H7 (cell line): ENCODE measurements at regions not wholly inside any gene's neighbourhood (a gene's known extent, or its start where the extent isn't known, plus 50 kb on each side); places are given as distances from the start of the nearest gene placed in this dataset.

Experiments used
- DNase-seq: peaks from one replicate; pipeline ENCODE4 v3.0.0; 2012
- H3K27me3 ChIP-seq: 2 replicates; pipeline ENCODE4 v1.6.0; 2011; ENCODE audit warnings: mild to moderate bottlenecking, low read length; ENCODE audit not compliant: control insufficient read depth, insufficient read depth
- H3K36me3 ChIP-seq: replicated peaks from 2 replicates; pipeline ENCODE4 v1.5.1; 2011; ENCODE audit warnings: low read length; ENCODE audit not compliant: control insufficient read depth, insufficient read depth
- H3K4me3 ChIP-seq: 2 replicates; pipeline ENCODE4 v1.5.1; 2011; ENCODE audit warnings: low read depth, mild to moderate bottlenecking, control low read depth, low read length, moderate library complexity; ENCODE audit not compliant: insufficient read depth

DNA sequence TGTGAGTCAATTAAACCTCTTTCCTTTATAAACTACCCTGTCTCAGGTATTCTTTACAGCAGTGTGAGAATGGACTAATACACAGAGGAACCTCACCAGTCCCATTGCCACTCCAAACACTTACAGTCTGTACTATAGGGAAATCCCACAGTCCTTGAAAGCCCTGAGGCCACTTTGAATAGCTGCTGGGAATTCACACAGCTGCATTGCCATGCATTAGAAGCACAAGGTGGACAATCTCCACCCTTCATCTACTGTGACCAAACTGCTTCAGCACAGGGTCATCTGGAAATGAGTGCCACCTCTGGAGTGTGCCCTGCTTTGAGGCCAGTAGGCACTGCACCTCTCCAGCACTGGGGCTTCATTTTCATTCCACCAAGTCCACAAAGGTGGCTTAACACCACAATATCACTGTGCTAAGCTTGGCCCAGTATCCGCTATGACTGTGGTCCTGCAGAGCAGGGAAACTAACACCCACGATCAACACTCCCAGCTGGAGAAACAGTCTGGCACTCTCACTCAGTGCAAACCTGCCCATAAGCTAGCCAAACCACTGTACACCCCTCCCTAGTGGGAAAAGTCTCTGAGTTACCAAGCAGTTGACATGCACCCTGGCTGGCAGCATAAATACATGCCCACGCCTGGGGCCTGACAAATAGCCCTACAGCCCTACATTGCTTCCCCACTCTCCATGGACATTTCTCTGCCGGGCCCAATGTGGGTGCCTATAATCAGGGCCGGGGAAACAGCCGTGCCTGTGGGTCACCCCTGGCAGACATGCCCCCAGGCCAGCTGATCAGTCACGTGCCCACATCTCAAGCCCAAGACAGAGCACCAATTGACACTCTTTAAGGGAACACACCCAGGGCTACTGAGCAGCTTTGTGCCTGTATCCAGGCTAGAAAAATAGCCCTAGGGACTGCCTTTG lies 294.3 kb upstream of the MGAT4C start:
- no peak overlapping the region for H3K4me3 ChIP-seq
- DNase-seq, result no peak
- H3K27me3 ChIP-seq, result no peaks in the 10 kb centered on the region
- no peaks in the 10 kb centered on the region for H3K36me3 ChIP-seq

DNA sequence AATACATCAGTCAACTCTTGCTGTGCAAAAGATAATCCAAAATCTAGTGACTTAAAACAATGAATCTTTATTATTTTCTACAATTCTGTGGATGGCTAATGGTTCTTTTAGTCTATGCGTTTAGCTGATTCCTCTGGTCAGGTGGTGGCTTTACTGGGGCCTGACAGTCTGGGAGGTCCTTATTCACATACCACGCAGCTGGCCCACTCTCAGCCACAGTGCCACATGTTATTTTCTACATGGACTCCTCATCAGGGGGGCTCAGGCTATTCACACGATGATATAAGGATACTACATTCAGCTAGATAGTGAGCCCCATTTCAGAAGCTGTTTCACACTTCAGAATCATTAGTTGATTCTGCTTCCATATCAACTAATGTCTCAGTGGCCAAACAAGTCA lies 287.5 kb upstream of the MGAT4C start:
- DNase-seq, result peak; percentile 1
- Histone ChIP-seq H3K27me3 (no peaks in the 10 kb centered on the region), H3K4me3 (no peak overlapping the region), H3K36me3 (no peaks in the 10 kb centered on the region)

DNA sequence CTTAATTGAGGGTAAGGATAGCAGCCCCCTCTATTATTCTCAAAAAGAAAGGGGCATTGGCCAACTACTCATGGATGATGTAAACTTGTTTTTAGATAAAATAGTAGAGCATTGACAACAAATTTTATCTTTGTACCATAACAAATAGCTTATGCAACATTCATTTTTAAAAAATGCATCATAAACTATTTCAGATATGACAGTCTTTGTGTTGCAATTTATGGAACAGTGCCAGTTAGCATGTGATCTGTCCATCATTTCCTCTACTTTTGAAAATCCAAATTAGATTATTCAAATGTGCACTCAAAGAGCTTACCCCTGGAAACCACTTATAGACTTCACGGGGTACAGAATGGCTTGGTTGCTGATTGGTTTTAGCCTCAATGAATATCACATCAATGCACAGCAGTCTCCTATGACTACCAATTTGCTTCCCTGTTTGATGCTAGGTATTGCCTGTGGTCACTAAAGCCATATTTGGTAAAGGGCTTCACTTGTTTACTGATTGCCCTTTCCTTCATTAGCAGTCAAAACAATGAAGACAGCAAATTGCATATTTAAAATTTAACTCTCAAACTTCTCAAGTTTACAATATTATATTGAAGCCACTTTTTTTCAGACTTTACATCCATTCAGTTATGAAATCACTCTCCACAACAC lies 274.9 kb upstream of the MGAT4C start:
- no peaks in the 10 kb centered on the region for H3K36me3 ChIP-seq
- H3K27me3 ChIP-seq, result no peaks in the 10 kb centered on the region
- H3K4me3 ChIP-seq, result no peak overlapping the region
- DNase-seq, result no peak

DNA sequence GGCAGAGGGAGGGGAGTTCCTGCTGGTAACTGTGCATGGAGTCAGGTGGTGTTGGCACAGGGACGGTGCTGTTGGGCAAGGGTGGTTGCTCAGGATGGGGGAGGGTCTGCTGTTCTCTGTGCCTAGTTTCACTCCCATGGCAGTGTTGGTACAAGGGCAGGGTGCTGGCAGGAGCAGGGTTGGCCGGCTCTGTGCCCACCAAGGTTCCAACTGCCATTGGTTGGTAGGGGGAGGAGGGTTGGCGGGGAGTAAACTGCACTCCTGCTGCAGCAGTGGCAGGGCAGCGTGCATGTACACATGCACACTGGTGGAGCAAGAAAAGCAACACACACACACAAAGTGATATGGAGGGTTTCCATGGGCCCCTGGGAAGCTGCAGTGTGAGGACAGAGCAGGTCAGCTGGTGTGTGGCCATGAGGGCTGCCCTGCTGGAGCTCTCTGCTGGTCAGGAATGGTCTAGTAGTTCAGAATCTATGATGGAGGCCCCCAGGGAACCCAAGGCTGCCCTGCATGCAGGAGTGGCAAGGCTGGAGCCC lies 269.9 kb upstream of the MGAT4C start:
- Histone ChIP-seq H3K27me3 (no peaks in the 10 kb centered on the region), H3K4me3 (no peak overlapping the region), H3K36me3 (no peaks in the 10 kb centered on the region)
- no peak for DNase-seq

DNA sequence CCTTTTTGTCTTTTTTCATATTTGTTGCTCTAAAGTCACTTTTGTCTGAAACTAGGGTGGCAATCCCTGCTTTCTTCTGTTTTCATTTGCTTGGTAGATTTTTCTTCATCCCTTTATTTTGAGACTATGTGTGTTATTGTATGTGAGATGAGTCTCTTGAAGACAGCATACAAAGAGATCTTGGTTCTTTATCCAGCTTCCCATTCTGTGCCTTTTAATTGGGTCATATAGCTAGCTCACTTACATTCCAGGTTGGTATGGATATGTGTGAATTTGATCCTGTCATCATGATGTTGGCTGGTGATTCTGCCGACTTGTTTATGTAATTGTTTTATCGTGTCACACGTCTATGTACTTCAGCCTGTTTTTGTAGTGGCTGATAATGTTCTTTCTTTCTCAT lies 267.7 kb upstream of the MGAT4C start:
- no peak for DNase-seq
- H3K27me3 ChIP-seq, result no peaks in the 10 kb centered on the region
- no peak overlapping the region for H3K4me3 ChIP-seq
- no peaks in the 10 kb centered on the region for H3K36me3 ChIP-seq

DNA sequence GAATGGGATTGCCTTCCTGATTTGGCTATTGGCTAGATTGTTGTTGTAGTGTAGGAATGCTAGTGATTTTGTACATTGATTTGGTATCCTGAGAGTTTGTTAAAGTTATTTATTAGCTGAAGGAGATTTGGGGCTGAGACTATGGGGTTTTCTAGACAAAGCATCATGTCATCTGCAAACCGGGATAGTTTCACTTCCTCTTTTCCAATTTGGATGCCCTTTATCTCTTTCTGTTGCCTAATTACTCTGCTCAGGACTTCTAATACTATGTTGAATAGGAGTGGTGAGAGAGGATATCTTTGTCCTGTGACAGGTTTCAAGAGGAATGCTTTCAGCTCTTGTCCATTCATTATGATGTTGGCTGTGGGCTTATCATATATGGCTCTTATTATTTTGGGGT lies 265.7 kb upstream of the MGAT4C start:
- no peak overlapping the region for H3K4me3 ChIP-seq
- DNase-seq, result no peak
- no peaks in the 10 kb centered on the region for H3K36me3 ChIP-seq
- H3K27me3 ChIP-seq, result no peaks in the 10 kb centered on the region

DNA sequence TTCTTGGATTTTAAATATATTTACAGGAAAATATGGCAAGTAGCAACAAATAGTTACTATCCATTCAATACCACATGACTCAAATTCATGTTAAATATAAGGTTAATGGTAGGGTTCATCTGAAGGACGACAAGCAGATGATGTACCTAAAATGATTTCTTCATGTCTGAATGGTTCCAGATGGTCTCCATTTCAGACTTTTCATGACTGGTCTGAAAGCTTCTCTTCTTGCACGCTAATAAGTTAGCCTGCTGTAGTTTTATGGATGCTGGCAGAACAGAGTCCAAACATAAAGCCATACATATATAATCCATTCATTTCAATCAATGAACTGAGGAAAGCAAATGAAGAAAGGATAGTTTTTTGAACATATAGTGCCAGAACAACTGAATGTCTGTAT lies 257.0 kb upstream of the MGAT4C start:
- Histone ChIP-seq H3K27me3 (no peaks in the 10 kb centered on the region), H3K4me3 (no peak overlapping the region), H3K36me3 (no peaks in the 10 kb centered on the region)
- DNase-seq, result no peak

DNA sequence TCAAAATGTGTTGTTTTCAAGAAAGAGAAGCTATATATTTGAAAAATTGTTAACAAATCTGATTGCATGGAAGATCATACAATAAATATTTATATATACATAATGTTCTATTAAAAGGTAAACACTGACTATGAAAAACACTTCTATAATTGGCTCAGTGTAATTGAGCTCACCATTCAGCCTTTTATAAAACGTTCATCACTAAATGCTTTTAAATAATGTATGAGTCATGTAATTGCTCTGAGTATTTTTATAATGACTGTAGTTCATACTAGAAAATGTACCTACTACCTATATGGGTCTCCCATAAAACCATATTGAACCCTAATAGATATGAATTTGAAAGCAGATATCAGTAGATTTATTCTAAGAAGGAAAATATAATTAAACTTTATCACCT lies 240.4 kb upstream of the MGAT4C start:
- no peaks in the 10 kb centered on the region; the same call in 1 of the 2 replicates for H3K27me3 ChIP-seq
- H3K4me3 ChIP-seq, result no peak overlapping the region
- H3K36me3 ChIP-seq, result no peaks in the 10 kb centered on the region
- no peak for DNase-seq

DNA sequence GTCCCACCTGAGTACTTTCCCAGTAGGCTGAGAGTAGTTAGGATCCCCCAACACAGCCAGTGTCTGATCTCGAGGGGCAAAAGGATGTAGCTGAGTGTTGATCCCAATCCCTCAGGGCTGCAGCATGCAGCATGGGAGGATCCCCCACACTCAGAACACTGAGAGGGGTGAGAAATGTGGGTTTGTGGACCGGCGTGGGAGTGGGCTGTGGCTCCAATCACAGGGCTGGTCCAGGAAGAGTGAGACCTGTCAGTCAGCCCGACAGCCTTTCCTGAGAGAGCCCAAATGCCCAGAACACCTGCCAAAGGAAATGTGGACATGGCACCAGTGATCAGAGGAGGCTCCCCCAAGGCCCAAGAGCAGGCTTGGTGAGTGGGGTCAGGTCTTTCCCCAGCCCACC lies 228.3 kb upstream of the MGAT4C start:
- no peaks in the 10 kb centered on the region for H3K36me3 ChIP-seq
- no peak overlapping the region for H3K4me3 ChIP-seq
- DNase-seq, result no peak
- no peaks in the 10 kb centered on the region for H3K27me3 ChIP-seq

DNA sequence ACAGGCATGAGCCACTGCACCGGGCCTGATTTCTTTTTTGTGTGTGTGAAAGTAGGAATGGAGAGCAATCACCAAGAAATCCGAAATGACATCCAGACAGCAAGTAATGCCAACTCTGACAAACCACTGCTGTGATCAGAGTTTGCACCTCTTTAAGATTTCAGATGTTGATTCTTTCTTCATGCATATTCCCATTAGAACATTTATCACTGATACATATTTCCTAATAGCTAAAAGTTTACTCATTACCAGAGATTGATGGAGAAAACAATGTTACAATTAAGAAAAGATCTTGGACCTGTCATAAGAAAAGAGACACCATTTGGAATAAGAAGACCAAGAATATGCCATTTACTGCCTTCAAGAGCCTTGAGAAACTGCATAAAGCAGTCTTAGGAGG lies 217.0 kb upstream of the MGAT4C start:
- Histone ChIP-seq H3K27me3 (no peaks in the 10 kb centered on the region), H3K36me3 (no peaks in the 10 kb centered on the region), H3K4me3 (no peak overlapping the region)
- DNase-seq, result no peak

DNA sequence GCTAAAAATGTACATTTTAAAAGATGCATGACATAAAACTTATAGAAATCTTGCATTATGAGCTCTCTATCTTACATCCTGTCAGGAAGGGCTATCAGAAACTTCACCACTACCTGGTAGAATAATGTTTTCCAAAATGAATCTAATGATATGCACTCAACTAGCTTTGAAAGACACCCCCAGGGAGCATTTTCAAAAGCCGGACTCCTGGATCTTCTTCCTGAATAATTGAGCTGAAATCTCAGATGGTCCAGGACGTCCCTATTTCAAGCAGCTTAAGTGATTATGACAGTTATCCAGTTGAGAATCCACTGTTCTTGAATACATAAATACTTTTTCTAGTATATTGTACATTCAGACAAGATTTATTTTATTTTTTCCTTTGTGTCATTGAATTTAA lies 200.6 kb upstream of the MGAT4C start:
- Histone ChIP-seq H3K4me3 (no peak overlapping the region), H3K36me3 (no peaks in the 10 kb centered on the region), H3K27me3 (no peaks in the 10 kb centered on the region)
- no peak for DNase-seq

DNA sequence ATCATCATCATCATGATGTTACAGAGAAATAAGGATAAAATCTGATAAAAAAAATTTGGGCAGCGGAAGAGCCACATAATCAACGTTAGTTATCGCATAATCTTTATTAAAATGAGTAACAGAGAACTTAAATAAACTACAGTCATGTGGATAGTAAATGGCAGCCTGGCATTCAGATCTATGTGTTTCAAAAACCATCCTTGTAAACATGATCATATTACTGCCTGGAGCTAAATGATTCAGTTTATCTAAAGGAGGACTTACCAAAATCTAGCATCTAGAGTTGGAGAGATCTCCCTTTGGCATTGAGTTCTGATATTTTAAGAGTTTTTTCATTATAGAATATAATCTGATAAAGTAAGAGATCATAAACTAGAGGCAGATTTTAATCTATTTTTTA lies 200.1 kb upstream of the MGAT4C start:
- Histone ChIP-seq H3K4me3 (no peak overlapping the region), H3K36me3 (no peaks in the 10 kb centered on the region), H3K27me3 (no peaks in the 10 kb centered on the region)
- DNase-seq, result no peak

DNA sequence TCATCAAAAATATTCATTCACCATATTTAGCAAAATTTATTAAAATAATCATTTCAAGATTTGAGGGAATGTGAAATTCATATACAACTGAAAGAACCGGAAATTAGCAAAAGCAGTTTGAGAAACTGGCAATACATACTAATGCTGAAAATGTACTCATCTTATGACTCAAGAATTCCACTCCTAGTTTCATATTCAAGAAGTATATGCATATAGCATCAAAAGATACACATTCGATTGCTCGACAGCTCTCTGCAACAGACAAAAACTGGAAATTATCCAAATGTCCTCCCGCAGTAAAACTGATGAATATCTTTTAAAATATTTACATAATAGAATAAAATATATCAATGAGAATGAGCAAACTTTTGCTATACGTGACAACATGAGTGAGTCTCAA lies 189.2 kb upstream of the MGAT4C start:
- no peak for DNase-seq
- Histone ChIP-seq H3K36me3 (no peaks in the 10 kb centered on the region), H3K4me3 (no peak overlapping the region), H3K27me3 (no peaks in the 10 kb centered on the region)

DNA sequence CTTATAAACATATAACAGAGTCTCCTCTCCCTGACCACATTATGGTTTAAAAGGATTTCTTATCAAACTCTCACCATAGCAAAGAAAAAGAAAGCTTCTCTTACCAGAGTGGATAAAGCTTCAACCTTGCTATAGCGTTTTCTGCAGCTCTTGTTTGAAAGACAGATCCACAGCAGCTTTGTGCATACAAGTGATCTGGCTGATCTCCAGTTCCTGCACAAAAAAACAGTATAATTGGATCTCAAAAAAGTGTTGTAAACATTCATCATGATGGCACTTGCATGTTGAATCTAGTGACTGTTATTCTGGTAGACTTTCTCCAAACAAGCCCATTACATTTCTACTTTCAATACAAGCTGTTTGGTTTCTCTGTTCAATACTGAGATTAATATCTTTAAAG lies 178.9 kb upstream of the MGAT4C start:
- H3K4me3 ChIP-seq, result no peak overlapping the region
- H3K27me3 ChIP-seq, result no peaks in the 10 kb centered on the region
- no peaks in the 10 kb centered on the region for H3K36me3 ChIP-seq
- DNase-seq, result no peak

DNA sequence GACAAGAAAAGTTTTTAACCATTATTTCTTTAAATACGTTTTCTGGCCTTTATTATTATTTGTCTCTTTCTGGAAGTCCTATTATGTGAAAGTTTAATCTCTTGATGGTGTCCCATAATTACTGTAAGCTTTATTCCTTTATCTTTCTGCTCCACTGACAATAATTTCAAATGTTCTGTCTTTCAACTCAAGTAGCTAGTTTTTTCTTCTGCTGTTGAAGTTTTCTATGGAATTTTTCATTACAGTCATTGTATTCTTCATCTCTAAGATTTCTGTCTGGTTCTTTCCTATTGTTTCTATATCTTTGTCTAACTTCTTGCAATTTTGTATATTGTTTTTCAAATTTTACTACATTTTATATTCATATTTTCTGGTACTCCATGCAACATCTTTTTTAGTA lies 173.6 kb upstream of the MGAT4C start:
- DNase-seq, result no peak
- Histone ChIP-seq H3K27me3 (no peaks in the 10 kb centered on the region), H3K36me3 (no peaks in the 10 kb centered on the region), H3K4me3 (no peak overlapping the region)
